HG02970 (cell line): ENCODE measurements at regions not wholly inside any gene's neighbourhood (a gene's known extent, or its start where the extent isn't known, plus 50 kb on each side); places are given as distances from the start of the nearest gene placed in this dataset.
"Not testable (repeated sequence)": the region's sequence is repeated elsewhere in the genome, so short reads cannot be mapped to it uniquely, and the experiment has no call there.

ENCODE experiments used
- ATAC-seq: cut with Tn5 transposase; IDR thresholded peaks from one replicate; pipeline ENCODE4 v1.9.1; 2021; ENCODE audit warnings: mild to moderate bottlenecking, moderate library complexity, moderate number of reproducible peaks; ENCODE audit not compliant: unreplicated experiment, low FRiP score

GRCh38 chr10:6707352-6707751, 127.3 kb upstream of the PRKCQ start:
- ATAC-seq, result no peak

DNA sequence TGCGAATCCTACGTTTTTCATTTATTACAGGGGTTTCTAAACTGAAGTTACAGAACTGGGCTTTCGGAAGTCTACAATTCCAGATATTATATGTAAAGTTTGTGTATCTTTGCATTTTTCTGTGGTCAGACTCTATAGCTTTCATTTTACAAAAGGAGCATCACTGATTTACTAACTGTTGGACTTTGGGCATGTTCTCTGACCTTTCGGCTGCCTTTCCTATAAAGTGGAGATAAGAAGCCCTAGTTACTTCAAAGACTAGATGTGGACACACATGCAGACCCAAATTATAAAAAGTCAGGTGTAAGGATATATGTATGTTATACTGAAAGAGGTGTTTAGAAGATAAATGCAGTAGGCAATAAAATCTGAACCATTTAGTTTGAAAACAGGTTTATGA, 126.6 kb upstream of the PRKCQ start:
- no peak for ATAC-seq

DNA sequence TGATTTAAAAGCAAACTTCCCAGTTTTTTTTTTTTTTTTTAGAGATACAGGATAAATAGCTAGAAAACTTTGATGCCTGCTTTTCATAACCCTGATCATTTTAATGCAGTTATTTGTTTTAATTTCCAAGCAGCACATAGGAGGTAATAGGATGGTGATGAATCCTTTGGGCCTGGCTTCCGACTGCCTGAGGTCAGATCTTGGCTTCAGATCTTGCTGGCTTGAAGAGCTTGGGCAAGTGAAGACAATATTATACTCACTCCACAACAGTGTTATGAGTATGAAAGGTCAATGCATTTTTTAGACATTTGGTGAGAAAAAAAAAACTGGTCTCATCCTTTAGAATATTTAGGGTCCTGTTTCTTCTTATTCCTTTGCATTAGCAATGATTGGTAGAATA, 124.8 kb upstream of the PRKCQ start:
- no peak for ATAC-seq

DNA sequence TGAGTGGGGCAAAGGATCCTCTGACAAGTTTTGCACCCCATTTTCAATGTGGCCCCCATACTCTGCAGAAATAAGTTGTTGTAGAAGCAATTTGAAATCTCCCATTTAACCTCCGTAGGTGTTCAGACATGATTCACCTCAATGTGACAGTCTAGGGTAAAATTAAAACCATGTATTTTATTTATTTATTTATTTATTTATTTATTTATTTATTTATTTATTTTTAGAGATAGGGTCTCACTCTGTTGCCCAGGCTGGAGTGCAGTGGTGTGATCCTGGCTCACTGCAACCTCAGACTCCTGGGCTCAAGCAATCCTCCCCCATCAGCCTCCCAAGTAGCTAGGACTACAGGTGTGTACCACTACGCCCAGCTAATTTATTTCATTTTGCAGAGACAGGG, 122.8 kb upstream of the PRKCQ start:
- ATAC-seq, result not testable (repeated sequence)

DNA sequence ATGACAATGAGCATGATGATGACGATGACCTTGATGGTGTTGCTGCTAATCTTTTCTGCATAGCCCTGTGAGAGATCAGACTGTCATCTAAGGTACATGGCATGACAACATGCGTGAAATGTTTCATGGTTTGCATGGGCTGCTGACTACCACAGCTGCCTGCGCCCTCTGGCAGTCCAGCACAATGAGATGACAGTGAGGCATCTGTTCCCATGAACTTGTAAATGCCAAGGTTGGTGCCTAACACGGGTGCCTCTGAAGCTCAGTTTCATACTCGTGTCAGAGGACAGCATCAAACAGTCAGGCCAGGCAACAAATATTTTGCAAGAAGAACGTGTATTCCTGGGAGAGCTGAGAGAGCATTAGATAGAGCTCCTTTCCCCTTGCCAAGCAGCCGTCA, 122.0 kb upstream of the PRKCQ start:
- ATAC-seq, result no peak

GRCh38 chr10:6701289-6701688, 121.2 kb upstream of the PRKCQ start:
- ATAC-seq, result no peak

GRCh38 chr10:6700066-6700465, 120.0 kb upstream of the PRKCQ start:
- no peak for ATAC-seq

- ATAC-seq, result no peak
These were observed 119.3 kb upstream of the PRKCQ start for GRCh38 chr10:6699336-6699735.

GRCh38 chr10:6695519-6695918, 115.4 kb upstream of the PRKCQ start:
- no peak for ATAC-seq

GRCh38 chr10:6694447-6695140, 114.5 kb upstream of the PRKCQ start:
- ATAC-seq, result no peak

DNA sequence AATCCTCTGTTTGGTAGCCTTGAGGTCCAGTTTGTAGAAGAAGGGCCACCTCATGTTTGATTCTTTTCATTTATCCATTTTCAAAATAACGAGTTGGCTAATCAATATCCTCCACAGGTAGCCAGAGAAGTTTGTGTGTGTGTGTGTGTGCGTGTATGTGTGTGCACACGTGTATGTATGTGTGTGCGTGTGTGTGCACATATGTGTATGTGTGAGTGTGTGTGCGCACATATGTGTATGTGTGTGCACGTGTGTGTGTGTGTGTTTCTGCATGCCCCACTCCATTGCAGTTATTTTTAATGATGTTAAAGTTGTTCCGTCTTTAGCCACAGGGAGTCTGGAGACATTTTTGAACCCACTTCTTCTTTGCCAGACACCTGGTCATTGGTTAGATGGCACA, 112.8 kb upstream of the PRKCQ start:
- ATAC-seq, result no peak

DNA sequence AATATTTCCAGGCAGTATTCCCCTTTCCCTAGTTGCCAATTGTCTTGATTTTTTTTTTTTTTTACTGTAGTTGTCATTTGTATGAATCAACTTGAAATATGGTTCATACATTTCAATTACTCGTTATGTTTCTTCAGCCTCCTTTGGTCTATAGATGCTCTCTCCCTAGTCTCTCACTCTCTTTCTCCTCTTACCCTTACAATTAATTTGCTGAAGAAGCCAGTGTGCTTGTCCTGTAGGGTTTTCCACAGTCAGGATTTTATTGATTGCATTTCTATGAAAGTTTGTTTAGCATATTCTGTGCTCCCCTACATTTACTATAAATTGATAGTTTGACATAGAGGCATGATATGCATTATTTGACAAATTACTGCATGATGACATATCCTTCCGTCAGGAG, 112.0 kb upstream of the PRKCQ start:
- ATAC-seq, result no peak

GRCh38 chr10:6689036-6689435, 109.0 kb upstream of the PRKCQ start:
- no peak for ATAC-seq

GRCh38 chr10:6680735-6681134, 100.7 kb upstream of the PRKCQ start:
- ATAC-seq, result no peak

- no peak for ATAC-seq
These were observed 98.9 kb upstream of the PRKCQ start for GRCh38 chr10:6678956-6679355.

GRCh38 chr10:6678211-6678803, 98.2 kb upstream of the PRKCQ start:
- ATAC-seq, result no peak

DNA sequence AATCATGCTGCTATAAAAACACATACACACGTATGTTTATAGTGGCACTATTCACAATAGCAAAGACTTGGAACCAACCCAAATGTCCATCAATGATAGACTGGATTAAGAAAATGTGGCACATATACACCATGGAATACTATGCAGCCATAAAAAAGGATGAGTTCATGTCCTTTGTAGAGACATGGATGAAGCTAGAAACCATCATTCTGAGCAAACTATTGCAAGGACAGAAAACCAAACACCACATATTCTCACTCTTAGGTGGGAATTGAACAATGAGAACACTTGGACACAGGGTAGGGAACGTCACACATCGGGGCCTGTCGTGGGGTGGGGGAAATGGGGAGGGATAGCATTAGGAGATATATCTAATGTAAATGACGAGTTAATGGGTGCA, 97.1 kb upstream of the PRKCQ start:
- not testable (repeated sequence) for ATAC-seq

GRCh38 chr10:6674291-6674690, 94.2 kb upstream of the PRKCQ start:
- ATAC-seq, result no peak

DNA sequence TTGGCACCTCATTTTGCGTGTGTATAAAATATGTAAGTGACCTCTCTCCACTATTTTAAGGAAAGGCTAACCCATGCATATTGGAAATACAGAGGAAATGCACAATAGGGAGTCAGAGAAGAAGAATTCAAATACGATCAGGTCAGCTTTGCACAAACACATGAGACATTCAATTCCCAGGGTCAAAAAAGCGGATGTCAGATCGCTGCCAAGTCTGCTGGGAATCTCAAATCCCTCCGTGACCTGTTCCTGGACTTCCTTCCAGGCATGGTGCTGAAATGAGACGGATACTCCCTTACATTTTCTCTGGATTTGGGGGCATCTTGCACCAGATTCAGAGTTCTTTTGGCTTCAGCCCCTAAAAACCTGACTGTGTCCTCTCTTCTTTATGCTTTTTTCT, 91.9 kb upstream of the PRKCQ start:
- no peak for ATAC-seq

DNA sequence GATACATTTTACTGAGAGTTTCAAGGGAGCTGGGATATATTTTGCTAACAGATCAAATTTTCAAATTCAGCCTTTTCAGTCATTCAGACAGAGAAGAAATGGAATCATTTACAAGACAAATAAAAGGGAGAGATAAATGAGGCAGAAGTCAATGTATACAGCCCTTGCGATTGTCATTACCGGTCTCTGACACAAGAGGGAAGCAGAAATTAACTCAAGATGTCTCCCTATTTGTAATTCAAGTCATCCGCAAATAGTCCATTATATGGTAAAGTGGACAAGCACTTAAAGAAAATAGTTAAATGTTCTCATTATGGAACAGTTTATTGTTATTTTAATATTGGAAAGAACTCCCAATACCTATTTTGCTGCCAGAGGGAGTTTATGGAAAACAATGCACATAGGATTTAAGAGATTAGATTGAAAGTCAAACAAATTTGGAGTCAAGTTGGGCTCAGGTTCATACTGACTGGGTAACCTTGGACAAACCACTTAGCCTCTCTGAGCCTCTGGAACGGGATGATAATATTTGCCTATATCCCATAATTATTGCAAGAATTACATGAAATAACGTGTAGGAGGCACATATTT, 89.3 kb upstream of the PRKCQ start:
- ATAC-seq, result no peak

- ATAC-seq, result no peak
These were observed 87.7 kb upstream of the PRKCQ start for GRCh38 chr10:6667679-6668270.

GRCh38 chr10:6667150-6667549, 87.1 kb upstream of the PRKCQ start:
- ATAC-seq, result no peak
